HL-60 (cell line): ENCODE measurements at regions not wholly inside any gene's neighbourhood (a gene's known extent, or its start where the extent isn't known, plus 50 kb on each side); places are given as distances from the start of the nearest gene placed in this dataset.

Source experiments
- GABPA ChIP-seq: IDR thresholded peaks from 2 replicates; pipeline ENCODE4 v1.6.1; 2012; ENCODE audit warnings: low read depth
- POLR2AphosphoS5 ChIP-seq: IDR thresholded peaks from 2 replicates; pipeline ENCODE4 v1.6.1; 2012; ENCODE audit warnings: low read depth
- TF ChIP-seq, protein P1 (sequence below): IDR thresholded peaks from one replicate; pipeline ENCODE4 v1.5.1; 2011; ENCODE audit warnings: low read length, control low read depth, inconsistent platforms; ENCODE audit not compliant: insufficient read depth

DNA sequence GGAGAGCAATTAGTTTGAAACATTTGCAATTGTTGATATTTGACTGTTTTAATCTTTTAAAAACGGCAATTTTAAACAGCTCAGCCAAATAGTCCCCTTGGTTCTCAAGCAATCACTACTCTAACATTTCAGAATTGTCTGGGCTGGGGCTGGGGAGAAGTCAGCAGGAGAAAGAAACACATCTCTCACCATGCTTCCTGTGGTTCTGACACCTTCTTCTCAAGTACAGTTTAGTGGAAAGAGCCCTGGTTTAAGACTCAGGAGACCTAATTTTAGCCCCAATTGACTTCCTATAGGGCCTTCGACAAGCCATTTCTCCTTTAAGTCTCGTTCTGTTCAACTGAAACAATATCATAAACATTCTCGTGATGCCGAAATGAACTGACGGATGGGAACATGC is 168.4 kb upstream of the CDYL start:
- TF ChIP-seq, protein P1, sequence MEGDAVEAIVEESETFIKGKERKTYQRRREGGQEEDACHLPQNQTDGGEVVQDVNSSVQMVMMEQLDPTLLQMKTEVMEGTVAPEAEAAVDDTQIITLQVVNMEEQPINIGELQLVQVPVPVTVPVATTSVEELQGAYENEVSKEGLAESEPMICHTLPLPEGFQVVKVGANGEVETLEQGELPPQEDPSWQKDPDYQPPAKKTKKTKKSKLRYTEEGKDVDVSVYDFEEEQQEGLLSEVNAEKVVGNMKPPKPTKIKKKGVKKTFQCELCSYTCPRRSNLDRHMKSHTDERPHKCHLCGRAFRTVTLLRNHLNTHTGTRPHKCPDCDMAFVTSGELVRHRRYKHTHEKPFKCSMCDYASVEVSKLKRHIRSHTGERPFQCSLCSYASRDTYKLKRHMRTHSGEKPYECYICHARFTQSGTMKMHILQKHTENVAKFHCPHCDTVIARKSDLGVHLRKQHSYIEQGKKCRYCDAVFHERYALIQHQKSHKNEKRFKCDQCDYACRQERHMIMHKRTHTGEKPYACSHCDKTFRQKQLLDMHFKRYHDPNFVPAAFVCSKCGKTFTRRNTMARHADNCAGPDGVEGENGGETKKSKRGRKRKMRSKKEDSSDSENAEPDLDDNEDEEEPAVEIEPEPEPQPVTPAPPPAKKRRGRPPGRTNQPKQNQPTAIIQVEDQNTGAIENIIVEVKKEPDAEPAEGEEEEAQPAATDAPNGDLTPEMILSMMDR = no peak
- TF ChIP-seq POLR2AphosphoS5 = no peak
- TF ChIP-seq GABPA = no peak
